Prostate gland (tissue), 2 donors: ENCODE measurements at regions not wholly inside any gene's neighbourhood (a gene's known extent, or its start where the extent isn't known, plus 50 kb on each side); places are given as distances from the start of the nearest gene placed in this dataset.

Source experiments
- CTCF ChIP-seq, 4 experiments: fragments of 200-600 bp in 2 of 4; fragments of 450-650 bp in 2 of 4; sonication (generic) in 2 of 4; IDR thresholded peaks; 1 replicate in 3 of 4; 2 replicates in 1 of 4; pipeline ENCODE4 v1.5.1; 2016 to 2019; ENCODE audit warnings: antibody characterized with exemption in 4 of 4, mild to moderate bottlenecking in 2 of 4, moderate library complexity in 2 of 4
- POLR2A ChIP-seq: fragments of 450-650 bp; IDR thresholded peaks from one replicate; pipeline ENCODE4 v1.6.1; 2016; ENCODE audit warnings: antibody characterized with exemption, mild to moderate bottlenecking
- POLR2AphosphoS5 ChIP-seq: sonication (generic); formaldehyde crosslinking; IDR thresholded peaks from one replicate; pipeline ENCODE4 v1.6.1; 2017; ENCODE audit warnings: antibody characterized with exemption

- no peak for TF ChIP-seq CTCF (IDR thresholded peaks at IDR 0.05)
- TF ChIP-seq POLR2A: no peak
- no peak for TF ChIP-seq POLR2AphosphoS5
These were observed 409.8 kb downstream of the MATN1 start for GRCh38 chr1:30313584-30313983.
